IMR-90 (cell line): ENCODE measurements at regions not wholly inside any gene's neighbourhood (a gene's known extent, or its start where the extent isn't known, plus 50 kb on each side); places are given as distances from the start of the nearest gene placed in this dataset.

Experiments used
- ATAC-seq: fragments of 200-7000 bp; cut with Tn5 transposase; 2 replicates; pipeline ENCODE4 v1.9.1; 2020; ENCODE audit warnings: low read depth, mild to moderate bottlenecking, moderate library complexity
- BruUV-seq: library from RNA; stranded (reverse); fragments of 400-500 nt; replicated peaks from 2 replicates; lab custom pipeline; 2021; lab: Mats Ljungman, UMichigan
- CTCF ChIA-PET: fragments of 300-600 bp; formaldehyde crosslinking; extraction: SDS; loops from one replicate; lab custom pipeline; 2021; ENCODE audit warnings: antibody characterized with exemption; lab: Yijun Ruan, JAX
- POLR2A ChIA-PET: fragments of 300-600 bp; sonication (Branson Sonifier 250); formaldehyde crosslinking; loops from one replicate; lab custom pipeline; 2022; ENCODE audit warnings: antibody characterized with exemption; ENCODE audit not compliant: unreplicated experiment; lab: Charles Lee
- DNase-seq: peaks from one replicate; pipeline ENCODE4 v3.0.0; 2013
- H2AFZ ChIP-seq: replicated peaks from 2 replicates; pipeline ENCODE3; 2013; ENCODE audit warnings: low read length, mild to moderate bottlenecking; ENCODE audit not compliant: poor library complexity
- H2AK5ac ChIP-seq: 2 replicates; pipeline ENCODE4 v1.6.1; 2013; ENCODE audit warnings: low read depth, low read length, inconsistent platforms
- H2AK9ac ChIP-seq: replicated peaks from 2 replicates; pipeline ENCODE3; 2013; ENCODE audit warnings: mild to moderate bottlenecking, low read depth, low read length, moderate library complexity; ENCODE audit not compliant: poor library complexity
- H2BK120ac ChIP-seq: 2 replicates; pipeline ENCODE4 v1.6.1; 2013; ENCODE audit warnings: low read depth, low read length, inconsistent platforms
- H2BK15ac ChIP-seq: 3 replicates; pipeline ENCODE4 v1.6.1; 2013; ENCODE audit warnings: low read depth, low read length, inconsistent platforms
- H2BK20ac ChIP-seq: 2 replicates; pipeline ENCODE4 v1.6.1; 2013; ENCODE audit warnings: low read depth, mild to moderate bottlenecking, inconsistent platforms, low read length, moderate library complexity
- H2BK5ac ChIP-seq: 2 replicates; pipeline ENCODE4 v1.6.1; 2013; ENCODE audit warnings: mild to moderate bottlenecking, low read depth, low read length, inconsistent platforms; ENCODE audit not compliant: poor library complexity, severe bottlenecking
- H3K14ac ChIP-seq: replicated peaks from 2 replicates; pipeline ENCODE4 v1.6.1; 2013; ENCODE audit warnings: low read depth, low read length, inconsistent platforms
- H3K18ac ChIP-seq: 2 replicates; pipeline ENCODE4 v1.6.1; 2013; ENCODE audit warnings: low read depth, low read length, control low read depth
- H3K23ac ChIP-seq: 2 replicates; pipeline ENCODE4 v1.6.1; 2013; ENCODE audit warnings: low read depth, low read length, inconsistent platforms
- H3K27ac ChIP-seq: 2 replicates; pipeline ENCODE4 v1.5.1; 2013; ENCODE audit warnings: mild to moderate bottlenecking, control low read depth, low read length; ENCODE audit not compliant: insufficient read depth
- H3K27me3 ChIP-seq: 2 replicates; pipeline ENCODE4 v1.6.1; 2013; ENCODE audit warnings: low read length; ENCODE audit not compliant: control insufficient read depth, insufficient read depth
- H3K36me3 ChIP-seq: 2 replicates; pipeline ENCODE4 v1.6.1; 2013; ENCODE audit warnings: low read length, mixed read lengths; ENCODE audit not compliant: control insufficient read depth, insufficient read depth
- H3K4ac ChIP-seq: 2 replicates; pipeline ENCODE4 v1.6.1; 2013; ENCODE audit warnings: low read depth, low read length, inconsistent platforms
- H3K4me1 ChIP-seq: 2 replicates; pipeline ENCODE4 v1.6.1; 2013; ENCODE audit warnings: low read length, mixed read lengths; ENCODE audit not compliant: control insufficient read depth, insufficient read depth
- H3K4me2 ChIP-seq: 2 replicates; pipeline ENCODE4 v1.6.1; 2013; ENCODE audit warnings: low read depth, mild to moderate bottlenecking, control low read depth, low read length, moderate library complexity
- H3K4me3 ChIP-seq: 2 replicates; pipeline ENCODE4 v1.5.1; 2013; ENCODE audit warnings: low read depth, mild to moderate bottlenecking, control low read depth, low read length, moderate library complexity; ENCODE audit not compliant: insufficient read depth
- H3K56ac ChIP-seq: 2 replicates; pipeline ENCODE4 v1.6.1; 2013; ENCODE audit warnings: low read length, inconsistent platforms; ENCODE audit not compliant: insufficient read depth; ENCODE audit errors: extremely low read depth
- H3K79me1 ChIP-seq, 2 experiments: 2 replicates each; pipeline ENCODE4 v1.6.1; 2013; ENCODE audit warnings: low read length in 2 of 2, inconsistent platforms in 1 of 2, low read depth in 1 of 2
- H3K9ac ChIP-seq: 2 replicates; pipeline ENCODE4 v1.6.1; 2013; ENCODE audit warnings: low read depth, low read length, control low read depth
- H3K9me1 ChIP-seq: 2 replicates; pipeline ENCODE4 v1.6.1; 2013; ENCODE audit warnings: low read length, inconsistent platforms; ENCODE audit not compliant: insufficient read depth
- H3K9me3 ChIP-seq: 2 replicates; pipeline ENCODE4 v1.6.1; 2013; ENCODE audit warnings: low read length; ENCODE audit not compliant: control insufficient read depth, insufficient read depth
- H4K20me1 ChIP-seq: 2 replicates; pipeline ENCODE4 v1.6.1; 2013; ENCODE audit warnings: low read length, inconsistent platforms; ENCODE audit not compliant: insufficient read depth
- H4K5ac ChIP-seq: 2 replicates; pipeline ENCODE4 v1.6.1; 2013; ENCODE audit warnings: mild to moderate bottlenecking, low read depth, low read length, control low read depth
- H4K8ac ChIP-seq, 2 experiments: 2 replicates each; pipeline ENCODE4 v1.6.1; 2013; ENCODE audit warnings: low read depth in 2 of 2, low read length in 2 of 2, control low read depth in 1 of 2, inconsistent platforms in 1 of 2
- H4K91ac ChIP-seq: 2 replicates; pipeline ENCODE4 v1.6.1; 2013; ENCODE audit warnings: low read depth, low read length, inconsistent platforms; ENCODE audit not compliant: insufficient read depth
- BHLHE40 ChIP-seq: fragments of 150-350 bp; IDR thresholded peaks from 2 replicates; pipeline ENCODE4 v1.6.1; 2016; ENCODE audit warnings: mild to moderate bottlenecking, low read depth, low read length
- CEBPB ChIP-seq: IDR thresholded peaks from 2 replicates; pipeline ENCODE4 v1.6.1; 2012; ENCODE audit warnings: low read depth, low read length, improper control_type of control experiment
- CHD1 ChIP-seq: IDR thresholded peaks from 2 replicates; pipeline ENCODE4 v1.6.1; 2012; ENCODE audit warnings: low read depth, low read length, improper control_type of control experiment
- CTCF ChIP-seq: conservative IDR thresholded peaks from 2 replicates; pipeline ENCODE4 v1.5.1; 2012; ENCODE audit warnings: mild to moderate bottlenecking, low read depth, low read length, improper control_type of control experiment
- ELK1 ChIP-seq: fragments of 150-350 bp; IDR thresholded peaks from 2 replicates; pipeline ENCODE4 v1.6.1; 2016; ENCODE audit warnings: low read depth, mild to moderate bottlenecking, low read length, moderate library complexity, borderline replicate concordance
- FOS ChIP-seq: fragments of 150-350 bp; IDR thresholded peaks from 2 replicates; pipeline ENCODE4 v1.6.1; 2016; ENCODE audit warnings: low read depth, low read length
- MAFK ChIP-seq: IDR thresholded peaks from 2 replicates; pipeline ENCODE4 v1.6.1; 2012; ENCODE audit warnings: low read depth, low read length, improper control_type of control experiment
- WGBS, 2 experiments: methylation state at CpG; one replicate each; pipeline versions ENCODE4 v1.1.5 to v1.1.7; 2013; ENCODE audit warnings: missing lambda C conversion rate in 2 of 2; ENCODE audit not compliant: insufficient read length in 1 of 2; ENCODE audit errors: extremely low coverage in 2 of 2; 5-methylcytosine and 5-hydroxymethylcytosine counted together
- dilution Hi-C: fragments of 300-500 bp; cut with HindIII; formaldehyde crosslinking; loops from one replicate; pipeline ENCODE4 v1.14.3; 2018; ENCODE audit warnings: low sequenced_read_pairs; ENCODE audit not compliant: unreplicated experiment
- in situ Hi-C: fragments of 300-500 bp; cut with MboI; formaldehyde crosslinking; loops from 3 replicates; pipeline ENCODE4 v1.14.3; 2019; ENCODE audit warnings: low sequenced_read_pairs, inconsistent platforms, mixed read lengths
- intact Hi-C: fragments of 100-400 bp; cut with micrococcal nuclease; formaldehyde crosslinking; loops from 2 replicates; pipeline ENCODE4 v1.10.0; 2022

- H2AK5ac ChIP-seq, result no peak overlapping the region
- no CpG with 5 or more reads among the region's 4 CpGs for WGBS, 2 experiments
- no peak overlapping the region for H3K4me3 ChIP-seq
- dilution Hi-C loops, result no loop called here
- H3K4me2 ChIP-seq, result no peak overlapping the region
- H2BK120ac ChIP-seq, result no peak overlapping the region
- TF ChIP-seq ELK1 (no peak), CHD1 (no peak), CEBPB (no peak), BHLHE40 (no peak), MAFK (no peak), FOS (no peak), CTCF (no peak)
- intact Hi-C loops, result no loop called here
- no peak overlapping the region for H2BK5ac ChIP-seq
- no peaks in the 10 kb centered on the region for H3K9me1 ChIP-seq
- no peak for ATAC-seq
- H3K18ac ChIP-seq, result no peak overlapping the region
- H3K79me1 ChIP-seq, result no peaks in the 10 kb centered on the region
- H3K4ac ChIP-seq, result no peak overlapping the region
- no peak overlapping the region for H3K23ac ChIP-seq
- H3K27ac ChIP-seq, result no peak overlapping the region
- no peak overlapping the region for H2BK15ac ChIP-seq
- H3K27me3 ChIP-seq, result no peaks in the 10 kb centered on the region
- H3K9me3 ChIP-seq, result peaks cover 21% of the 10 kb centered on the region
- no peaks in the 10 kb centered on the region for H3K4me1 ChIP-seq
- POLR2A ChIA-PET, result no interaction called here
- H3K14ac ChIP-seq, result no peak overlapping the region
- no peak overlapping the region for H2AFZ ChIP-seq
- CTCF ChIA-PET, result interaction anchor here (0.6 to 0.7 kb wide), 2 partner anchors 8 to 72 kb away, joined by 3 read pairs; no protein-coding TSS in a partner anchor
- H4K91ac ChIP-seq, result no peak overlapping the region
- H2AK9ac ChIP-seq, result no peak overlapping the region
- no peaks in the 10 kb centered on the region for H3K36me3 ChIP-seq
- no peak overlapping the region for H3K9ac ChIP-seq
- H4K20me1 ChIP-seq, result no peaks in the 10 kb centered on the region
- DNase-seq, result no peak
- no peak overlapping the region for H4K8ac ChIP-seq
- in situ Hi-C loops, result no loop called here
- H4K5ac ChIP-seq, result no peak overlapping the region
- no peak overlapping the region for H2BK20ac ChIP-seq
- BruUV-seq, result no TSS peak
- no peak overlapping the region for H3K56ac ChIP-seq
Observed at GRCh38 chr2:5322396-5322795, 369.8 kb upstream of the SOX11 start.
